ENCODE measurements at regions not wholly inside any gene's neighbourhood (a gene's known extent, or its start where the extent isn't known, plus 50 kb on each side); places are given as distances from the start of the nearest gene placed in this dataset.

DNA sequence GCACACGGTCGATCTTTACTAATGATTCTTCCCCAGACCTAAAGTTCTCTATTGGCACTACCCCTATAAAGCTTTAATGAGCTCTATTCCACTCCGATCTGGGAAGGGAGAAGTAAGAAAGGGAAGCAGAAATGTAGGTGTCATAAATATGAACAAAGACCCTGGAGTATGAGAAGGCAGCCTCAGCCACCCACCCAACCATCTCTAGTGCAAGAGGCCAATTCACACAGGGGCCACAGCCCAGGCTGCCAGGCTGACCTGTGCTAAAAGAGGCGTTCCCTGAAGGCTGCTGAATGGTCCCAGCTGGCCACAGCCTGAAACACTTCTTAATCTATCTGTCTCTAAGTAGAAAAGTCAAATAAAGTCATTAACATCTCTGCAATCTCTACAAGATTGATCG, 60.1 kb upstream of the ACTR3 start:
- Histone ChIP-seq H3K27me3 (ENCODE audit: control insufficient read depth, insufficient read depth, low read length) (no peaks in the 10 kb centered on the region), H3K4me3 (ENCODE audit: low read depth, low read length) (no peak overlapping the region), H3K36me3 (ENCODE audit: control insufficient read depth, insufficient read depth, low read length) (no peaks in the 10 kb centered on the region)
- no peak for FAIRE-seq
- TF ChIP-seq, protein P1, sequence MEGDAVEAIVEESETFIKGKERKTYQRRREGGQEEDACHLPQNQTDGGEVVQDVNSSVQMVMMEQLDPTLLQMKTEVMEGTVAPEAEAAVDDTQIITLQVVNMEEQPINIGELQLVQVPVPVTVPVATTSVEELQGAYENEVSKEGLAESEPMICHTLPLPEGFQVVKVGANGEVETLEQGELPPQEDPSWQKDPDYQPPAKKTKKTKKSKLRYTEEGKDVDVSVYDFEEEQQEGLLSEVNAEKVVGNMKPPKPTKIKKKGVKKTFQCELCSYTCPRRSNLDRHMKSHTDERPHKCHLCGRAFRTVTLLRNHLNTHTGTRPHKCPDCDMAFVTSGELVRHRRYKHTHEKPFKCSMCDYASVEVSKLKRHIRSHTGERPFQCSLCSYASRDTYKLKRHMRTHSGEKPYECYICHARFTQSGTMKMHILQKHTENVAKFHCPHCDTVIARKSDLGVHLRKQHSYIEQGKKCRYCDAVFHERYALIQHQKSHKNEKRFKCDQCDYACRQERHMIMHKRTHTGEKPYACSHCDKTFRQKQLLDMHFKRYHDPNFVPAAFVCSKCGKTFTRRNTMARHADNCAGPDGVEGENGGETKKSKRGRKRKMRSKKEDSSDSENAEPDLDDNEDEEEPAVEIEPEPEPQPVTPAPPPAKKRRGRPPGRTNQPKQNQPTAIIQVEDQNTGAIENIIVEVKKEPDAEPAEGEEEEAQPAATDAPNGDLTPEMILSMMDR (IDR thresholded peaks at IDR 0.05; ENCODE audit: insufficient read depth, low read length, severe bottlenecking): no peak
- no peak for DNase-seq (ENCODE audit: low read depth)

DNA sequence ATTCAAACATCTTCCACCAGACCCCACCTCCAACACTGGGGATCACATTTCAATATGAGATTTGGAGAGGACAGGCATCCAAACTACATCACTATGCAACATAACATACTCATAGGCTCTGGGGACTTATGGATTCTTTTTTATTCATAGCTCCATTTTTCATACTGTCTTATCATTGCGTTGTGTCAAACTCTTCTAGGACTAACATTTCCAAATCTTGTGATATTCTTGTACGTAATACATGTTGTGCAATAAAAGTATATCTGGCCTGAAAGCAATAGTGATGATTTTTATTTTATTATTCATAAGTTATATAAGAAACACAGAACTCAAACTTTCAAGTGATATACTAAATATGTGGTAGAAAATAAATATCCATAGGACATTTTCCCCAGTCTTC, 60.6 kb upstream of the ACTR3 start:
- Histone ChIP-seq H3K4me3 (ENCODE audit: low read depth, low read length) (no peak overlapping the region), H3K27me3 (ENCODE audit: control insufficient read depth, insufficient read depth, low read length) (no peaks in the 10 kb centered on the region), H3K36me3 (ENCODE audit: control insufficient read depth, insufficient read depth, low read length) (no peaks in the 10 kb centered on the region)
- TF ChIP-seq, protein P1 (IDR thresholded peaks at IDR 0.05; ENCODE audit: insufficient read depth, low read length, severe bottlenecking): no peak
- FAIRE-seq: no peak
- no peak for DNase-seq (ENCODE audit: low read depth)

DNA sequence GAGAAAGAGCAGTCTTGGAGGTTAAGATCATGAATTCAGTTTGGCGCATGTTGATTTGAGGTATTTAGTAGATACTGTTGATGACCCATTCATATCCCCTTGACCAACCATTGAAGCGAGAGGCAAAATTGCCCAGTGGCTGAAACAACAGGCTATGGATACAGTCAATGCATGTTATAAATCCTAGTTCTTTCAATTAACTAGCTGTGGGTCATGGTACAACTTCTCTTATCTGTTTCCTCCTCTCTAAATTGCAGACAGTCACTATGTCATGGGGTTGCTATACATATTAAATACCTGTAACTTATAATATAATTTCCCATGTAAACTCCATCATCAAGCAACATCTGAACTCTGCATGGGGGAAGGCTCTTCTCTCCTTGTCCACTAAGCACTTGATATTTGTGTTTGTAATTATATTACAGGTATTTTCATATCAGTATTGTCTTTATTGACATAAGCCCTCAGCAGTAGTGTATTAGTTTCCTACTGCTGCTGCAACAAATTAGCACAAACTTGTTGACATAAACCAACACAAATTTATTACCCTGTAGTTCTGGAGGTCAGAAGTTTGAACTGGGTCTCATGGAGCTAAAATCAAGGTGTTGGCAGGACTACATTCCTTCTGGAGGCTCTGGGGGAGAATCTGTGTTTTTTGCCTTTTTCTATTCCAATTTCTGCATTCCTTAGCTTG, 61.7 kb upstream of the ACTR3 start:
- no peaks in the 10 kb centered on the region for H3K36me3 ChIP-seq (ENCODE audit: control insufficient read depth, insufficient read depth, low read length)
- TF ChIP-seq, protein P1 (IDR thresholded peaks at IDR 0.05; ENCODE audit: insufficient read depth, low read length, severe bottlenecking): no peak
- no peak overlapping the region for H3K4me3 ChIP-seq (ENCODE audit: low read depth, low read length)
- H3K27me3 ChIP-seq (ENCODE audit: control insufficient read depth, insufficient read depth, low read length): no peaks in the 10 kb centered on the region
- DNase-seq (ENCODE audit: low read depth) (no peak), FAIRE-seq (no peak)

DNA sequence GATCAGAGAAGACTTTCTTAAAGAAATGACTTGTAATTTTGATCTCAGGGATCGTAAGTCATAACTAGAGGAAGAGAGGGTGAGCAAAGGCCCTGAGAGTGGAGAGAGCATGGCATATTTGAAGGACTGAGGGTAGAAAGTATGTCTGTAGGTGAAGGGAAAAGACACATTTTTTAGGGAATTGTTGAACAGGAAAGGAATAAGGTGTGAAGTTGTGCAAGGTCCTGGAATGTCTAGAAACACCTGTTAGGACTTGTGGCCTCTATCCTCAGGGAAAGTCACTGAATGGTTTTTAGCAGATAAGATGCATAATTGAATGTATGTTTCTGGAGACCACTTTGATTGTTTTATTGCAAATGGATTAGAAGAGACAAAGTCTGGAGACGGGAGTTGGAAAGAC, 62.5 kb upstream of the ACTR3 start:
- no peaks in the 10 kb centered on the region for H3K36me3 ChIP-seq (ENCODE audit: control insufficient read depth, insufficient read depth, low read length)
- DNase-seq (ENCODE audit: low read depth) (peak; percentile 55), FAIRE-seq (no peak)
- H3K27me3 ChIP-seq (ENCODE audit: control insufficient read depth, insufficient read depth, low read length): no peaks in the 10 kb centered on the region
- TF ChIP-seq, protein P1 (IDR thresholded peaks at IDR 0.05; ENCODE audit: insufficient read depth, low read length, severe bottlenecking): no peak
- H3K4me3 ChIP-seq (ENCODE audit: low read depth, low read length): no peak overlapping the region

DNA sequence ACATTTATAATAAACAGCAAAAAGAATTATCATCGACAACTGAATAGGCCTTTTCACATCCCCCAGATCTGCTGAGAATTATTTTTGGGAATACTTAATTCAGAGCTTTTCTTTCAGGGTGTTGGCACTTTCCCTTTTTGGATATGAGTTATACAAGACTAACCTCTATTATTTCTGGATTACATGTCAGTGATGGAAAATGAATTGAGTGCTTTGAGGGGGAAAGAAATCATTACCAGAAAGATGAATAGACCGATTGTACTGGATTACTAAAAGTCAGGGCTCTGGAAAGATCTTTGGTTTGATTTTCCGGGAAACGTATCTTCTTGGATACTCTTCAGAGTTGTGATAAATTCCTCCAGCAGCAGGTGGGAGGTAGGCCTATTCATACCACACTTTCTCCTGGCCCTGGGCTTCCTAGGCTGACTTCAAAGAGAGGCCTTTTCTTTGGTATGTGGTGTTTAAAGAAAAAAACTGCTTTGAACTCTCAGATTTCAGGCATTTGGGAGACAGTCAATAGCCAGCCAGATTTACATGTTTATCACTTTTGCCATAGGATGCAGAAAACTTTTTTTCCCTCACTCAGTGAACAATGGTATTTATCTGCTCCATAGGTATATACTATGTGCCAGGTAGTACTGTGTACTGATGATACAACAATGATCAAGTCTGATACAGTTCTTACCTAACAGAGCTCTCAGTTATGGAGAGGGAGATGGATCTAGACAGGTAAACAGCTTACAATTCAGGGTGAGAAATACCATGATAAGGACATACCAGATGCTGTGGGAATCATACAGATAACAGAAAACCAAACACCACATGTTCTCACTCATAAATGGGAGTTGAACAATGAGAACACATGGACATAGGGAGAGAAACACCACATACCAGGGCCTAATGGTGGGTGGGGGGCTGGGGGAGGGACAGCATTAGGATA, 63.3 kb upstream of the ACTR3 start:
- FAIRE-seq: no peak

More for the DNA sequence above, 63.3 kb upstream of the ACTR3 start:
- TF ChIP-seq, protein P1 (IDR thresholded peaks at IDR 0.05; ENCODE audit: insufficient read depth, low read length, severe bottlenecking): no peak
- Histone ChIP-seq H3K27me3 (ENCODE audit: control insufficient read depth, insufficient read depth, low read length) (no peaks in the 10 kb centered on the region), H3K36me3 (ENCODE audit: control insufficient read depth, insufficient read depth, low read length) (no peaks in the 10 kb centered on the region), H3K4me3 (ENCODE audit: low read depth, low read length) (no peak overlapping the region)
- DNase-seq (ENCODE audit: low read depth): no peak

Data from bronchial epithelial cell (primary cell).